PC-3 (cell line): ENCODE measurements at regions not wholly inside any gene's neighbourhood (a gene's known extent, or its start where the extent isn't known, plus 50 kb on each side); places are given as distances from the start of the nearest gene placed in this dataset.

Experiments
- ATAC-seq: fragments of 200-7000 bp; cut with Tn5 transposase; 2 replicates; pipeline ENCODE4 v1.9.1; 2020; ENCODE audit warnings: mild to moderate bottlenecking, moderate library complexity
- BruUV-seq: library from RNA; stranded (reverse); fragments of 400-500 nt; replicated peaks from 2 replicates; lab custom pipeline; 2021; lab: Mats Ljungman, UMichigan
- CTCF ChIA-PET: fragments of 300-600 bp; sonication (Branson Sonifier 250); formaldehyde crosslinking; loops from one replicate; lab custom pipeline; 2022; ENCODE audit warnings: antibody characterized with exemption; lab: Charles Lee
- POLR2A ChIA-PET: fragments of 300-600 bp; sonication (Branson Sonifier 250); formaldehyde crosslinking; loops from one replicate; lab custom pipeline; 2022; ENCODE audit warnings: antibody characterized with exemption; ENCODE audit not compliant: unreplicated experiment; lab: Charles Lee
- DNase-seq: peaks from one replicate; pipeline ENCODE4 v3.0.0-alpha.2; 2015
- H2AFZ ChIP-seq: fragments of 300-600 bp; sonication (generic); 2 replicates; pipeline ENCODE4 v1.6.0; 2016; ENCODE audit warnings: antibody characterized with exemption, low read length
- H3F3A ChIP-seq: fragments of 300-600 bp; sonication (generic); one replicate; pipeline ENCODE4 v1.6.0; 2017; ENCODE audit warnings: antibody characterized with exemption, low read length, control low read depth, mild to moderate bottlenecking; ENCODE audit not compliant: unreplicated experiment
- H3K27ac ChIP-seq: fragments of 300-600 bp; sonication (generic); 2 replicates; pipeline ENCODE4 v1.5.1; 2016; ENCODE audit warnings: mild to moderate bottlenecking, low read length
- H3K27me3 ChIP-seq: fragments of 300-600 bp; sonication (generic); 2 replicates; pipeline ENCODE4 v1.6.1; 2016; ENCODE audit warnings: low read length, mixed read lengths
- H3K36me3 ChIP-seq: fragments of 300-600 bp; sonication (generic); 2 replicates; pipeline ENCODE4 v1.6.1; 2016; ENCODE audit warnings: low read depth, mixed run types, low read length, mixed read lengths
- H3K4me1 ChIP-seq: fragments of 300-600 bp; sonication (generic); 2 replicates; pipeline ENCODE4 v1.5.1; 2016; ENCODE audit warnings: low read length; ENCODE audit not compliant: insufficient read depth
- H3K4me2 ChIP-seq: fragments of 300-600 bp; sonication (generic); 2 replicates; pipeline ENCODE4 v1.6.0; 2016; ENCODE audit warnings: low read length
- H3K4me3 ChIP-seq: fragments of 300-600 bp; sonication (generic); 2 replicates; pipeline ENCODE4 v1.5.1; 2016; ENCODE audit warnings: mild to moderate bottlenecking, low read length, mixed read lengths
- H3K79me2 ChIP-seq: fragments of 300-600 bp; sonication (generic); 2 replicates; pipeline ENCODE4 v1.6.1; 2017; ENCODE audit warnings: low read length, mixed read lengths
- H3K9ac ChIP-seq: fragments of 300-600 bp; sonication (generic); 2 replicates; pipeline ENCODE4 v1.6.0; 2016; ENCODE audit warnings: mild to moderate bottlenecking, low read length
- H3K9me2 ChIP-seq: fragments of 300-600 bp; sonication (generic); replicated peaks from 2 replicates; pipeline ENCODE4 v1.6.1; 2016; ENCODE audit warnings: mixed run types, low read length, mixed read lengths
- H3K9me3 ChIP-seq: fragments of 300-600 bp; sonication (generic); 2 replicates; pipeline ENCODE4 v1.6.1; 2016; ENCODE audit warnings: low read length, mixed read lengths
- H4K20me1 ChIP-seq: fragments of 300-600 bp; sonication (generic); 2 replicates; pipeline ENCODE4 v1.6.1; 2016; ENCODE audit warnings: low read length, mixed read lengths
- CTCF ChIP-seq: fragments of 300-600 bp; sonication (generic); conservative IDR thresholded peaks from 2 replicates; pipeline ENCODE4 v1.5.1; 2017; ENCODE audit warnings: antibody characterized with exemption, low read depth, mild to moderate bottlenecking, low read length
- EZH2 ChIP-seq: fragments of 300-600 bp; sonication (generic); IDR thresholded peaks from one replicate; pipeline ENCODE4 v1.6.1; 2017; ENCODE audit warnings: antibody characterized with exemption, mild to moderate bottlenecking, low read length; ENCODE audit not compliant: unreplicated experiment
- EZH2phosphoT487 ChIP-seq: fragments of 300-600 bp; sonication (generic); IDR thresholded peaks from 2 replicates; pipeline ENCODE4 v1.6.1; 2018; ENCODE audit warnings: mild to moderate bottlenecking, antibody characterized with exemption, low read length, borderline replicate concordance
- intact Hi-C: fragments of 100-400 bp; cut with micrococcal nuclease; formaldehyde crosslinking; loops from 2 replicates; pipeline ENCODE4 v1.9.0; 2023

DNA sequence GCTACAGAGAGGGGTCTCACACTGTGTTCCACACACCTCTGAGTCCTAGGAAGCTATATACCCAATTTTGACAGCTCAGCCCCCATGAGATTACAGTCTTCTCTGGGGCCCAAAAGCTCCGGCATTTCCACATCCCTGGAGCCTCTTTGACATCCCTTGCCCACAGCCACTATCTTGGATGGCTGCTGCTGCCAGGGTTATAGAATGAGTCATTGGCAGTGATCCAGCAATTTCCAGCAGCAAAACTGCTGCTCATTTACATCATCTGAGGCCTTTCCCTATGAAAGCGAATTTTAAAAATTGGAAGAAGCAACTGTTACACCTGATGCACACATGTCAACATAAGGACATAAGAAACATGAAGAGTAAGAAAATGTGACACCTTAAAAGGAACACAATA lies 590.7 kb downstream of the MEI4 start:
- BruUV-seq = no TSS peak
- no peaks in the 10 kb centered on the region for H3F3A ChIP-seq
- no peaks in the 10 kb centered on the region for H3K27me3 ChIP-seq
- H3K9ac ChIP-seq = no peak overlapping the region
- H4K20me1 ChIP-seq = no peaks in the 10 kb centered on the region
- no peaks in the 10 kb centered on the region for H3K79me2 ChIP-seq
- peak; percentile 16 for DNase-seq
- H3K36me3 ChIP-seq = no peaks in the 10 kb centered on the region
- H2AFZ ChIP-seq = no peak overlapping the region
- H3K4me2 ChIP-seq = no peak overlapping the region
- ChIA-PET CTCF (no interaction called here), POLR2A (no interaction called here)
- no peaks in the 10 kb centered on the region for H3K9me3 ChIP-seq
- no peak overlapping the region for H3K27ac ChIP-seq
- H3K4me1 ChIP-seq = no peaks in the 10 kb centered on the region
- H3K4me3 ChIP-seq = no peak overlapping the region
- H3K9me2 ChIP-seq = no peaks in the 10 kb centered on the region
- no peak for ATAC-seq
- TF ChIP-seq EZH2 (no peak), EZH2phosphoT487 (no peak), CTCF (no peak)
- intact Hi-C loops = no loop called here

- Histone ChIP-seq H3K27me3 (no peaks in the 10 kb centered on the region), H4K20me1 (no peaks in the 10 kb centered on the region), H3K9ac (no peak overlapping the region), H3K4me1 (no peaks in the 10 kb centered on the region), H3K36me3 (no peaks in the 10 kb centered on the region), H3K27ac (no peak overlapping the region), H2AFZ (no peak overlapping the region), H3F3A (no peaks in the 10 kb centered on the region), H3K4me3 (no peak overlapping the region), H3K9me3 (no peaks in the 10 kb centered on the region), H3K4me2 (no peak overlapping the region), H3K79me2 (no peaks in the 10 kb centered on the region), H3K9me2 (no peaks in the 10 kb centered on the region)
- ChIA-PET CTCF (no interaction called here), POLR2A (no interaction called here)
- ATAC-seq (no peak), DNase-seq (no peak)
- TF ChIP-seq CTCF (no peak), EZH2 (no peak), EZH2phosphoT487 (no peak)
- intact Hi-C loops = no loop called here
- BruUV-seq = no TSS peak
Measured at GRCh38 chr6:78251931-78252330, 599.1 kb downstream of the MEI4 start.

- TF ChIP-seq EZH2phosphoT487 (no peak), CTCF (no peak), EZH2 (no peak)
- intact Hi-C loops = no loop called here
- H4K20me1 ChIP-seq = no peaks in the 10 kb centered on the region
- H3K4me2 ChIP-seq = no peak overlapping the region
- no peaks in the 10 kb centered on the region for H3K9me2 ChIP-seq
- no peaks in the 10 kb centered on the region for H3K36me3 ChIP-seq
- no TSS peak for BruUV-seq
- H3K9me3 ChIP-seq = no peaks in the 10 kb centered on the region
- no peaks in the 10 kb centered on the region for H3K79me2 ChIP-seq
- no peak overlapping the region for H3K27ac ChIP-seq
- no peaks in the 10 kb centered on the region for H3F3A ChIP-seq
- ATAC-seq = no peak
- H3K4me1 ChIP-seq = no peaks in the 10 kb centered on the region
- H3K27me3 ChIP-seq = no peaks in the 10 kb centered on the region
- H3K9ac ChIP-seq = no peak overlapping the region
- H3K4me3 ChIP-seq = no peak overlapping the region
- no peak overlapping the region for H2AFZ ChIP-seq
- ChIA-PET POLR2A (no interaction called here), CTCF (no interaction called here)
- DNase-seq = no peak
Measured at GRCh38 chr6:78253618-78254017, 600.8 kb downstream of the MEI4 start.
